ENCODE measurements at regions not wholly inside any gene's neighbourhood (a gene's known extent, or its start where the extent isn't known, plus 50 kb on each side); places are given as distances from the start of the nearest gene placed in this dataset.

DNA sequence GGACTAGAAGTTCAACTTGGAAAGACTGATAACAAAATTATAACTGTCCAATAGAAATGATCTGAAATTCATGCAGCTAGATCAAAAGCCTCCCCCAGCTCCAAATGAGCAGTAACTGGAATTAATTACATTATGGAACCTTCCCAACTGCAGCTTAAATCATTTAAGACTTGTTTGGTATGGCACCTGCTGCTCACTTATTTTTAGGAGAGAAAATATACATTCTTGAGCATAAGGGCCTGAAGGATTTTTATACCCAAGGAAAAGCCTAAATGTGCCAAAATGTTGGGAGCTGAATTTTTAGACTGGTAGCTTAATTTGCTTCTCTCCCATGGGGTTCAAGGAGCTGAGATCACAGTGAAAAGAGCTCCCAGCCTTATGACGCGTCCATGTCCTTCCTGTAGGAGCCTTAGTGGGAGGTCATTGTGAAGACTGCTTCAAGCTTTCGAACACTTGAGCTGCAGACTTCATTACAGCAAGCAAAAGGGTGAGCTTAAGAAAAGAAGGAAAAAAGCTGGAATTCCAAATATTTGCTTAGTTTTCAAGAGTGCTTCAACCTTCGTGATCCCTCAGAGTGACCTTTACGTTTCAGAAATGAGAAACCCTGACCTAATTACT, 276.0 kb downstream of the DMAC1 start:
- Histone ChIP-seq H3K4me2 (ENCODE audit: low read length) (no peak overlapping the region), H2AFZ (ENCODE audit: low read depth, low read length) (no peak overlapping the region), H3K79me2 (ENCODE audit: low read length) (no peaks in the 10 kb centered on the region), H3K36me3 (replicated peaks; ENCODE audit: low read depth, low read length) (no peaks in the 10 kb centered on the region), H3K4me3 (ENCODE audit: low read length) (no peak overlapping the region), H3K9ac (ENCODE audit: low read length) (no peak overlapping the region), H3K27ac (ENCODE audit: low read length) (no peak overlapping the region), H3K9me3 (ENCODE audit: insufficient read depth, low read length) (no peaks in the 10 kb centered on the region), H3K4me1 (ENCODE audit: low read length) (no peaks in the 10 kb centered on the region), H4K20me1 (ENCODE audit: insufficient read depth, low read length) (no peaks in the 10 kb centered on the region), H3K27me3 (ENCODE audit: low read depth, low read length) (peaks cover 12% of the 10 kb centered on the region; the same call in 1 of the 2 replicates)
- TF ChIP-seq EZH2phosphoT487 (IDR thresholded peaks at IDR 0.05; ENCODE audit: low read depth) = no peak
- TF ChIP-seq, protein P1, sequence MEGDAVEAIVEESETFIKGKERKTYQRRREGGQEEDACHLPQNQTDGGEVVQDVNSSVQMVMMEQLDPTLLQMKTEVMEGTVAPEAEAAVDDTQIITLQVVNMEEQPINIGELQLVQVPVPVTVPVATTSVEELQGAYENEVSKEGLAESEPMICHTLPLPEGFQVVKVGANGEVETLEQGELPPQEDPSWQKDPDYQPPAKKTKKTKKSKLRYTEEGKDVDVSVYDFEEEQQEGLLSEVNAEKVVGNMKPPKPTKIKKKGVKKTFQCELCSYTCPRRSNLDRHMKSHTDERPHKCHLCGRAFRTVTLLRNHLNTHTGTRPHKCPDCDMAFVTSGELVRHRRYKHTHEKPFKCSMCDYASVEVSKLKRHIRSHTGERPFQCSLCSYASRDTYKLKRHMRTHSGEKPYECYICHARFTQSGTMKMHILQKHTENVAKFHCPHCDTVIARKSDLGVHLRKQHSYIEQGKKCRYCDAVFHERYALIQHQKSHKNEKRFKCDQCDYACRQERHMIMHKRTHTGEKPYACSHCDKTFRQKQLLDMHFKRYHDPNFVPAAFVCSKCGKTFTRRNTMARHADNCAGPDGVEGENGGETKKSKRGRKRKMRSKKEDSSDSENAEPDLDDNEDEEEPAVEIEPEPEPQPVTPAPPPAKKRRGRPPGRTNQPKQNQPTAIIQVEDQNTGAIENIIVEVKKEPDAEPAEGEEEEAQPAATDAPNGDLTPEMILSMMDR (IDR thresholded peaks at IDR 0.05; ENCODE audit: low read depth, low read length) = no peak

DNA sequence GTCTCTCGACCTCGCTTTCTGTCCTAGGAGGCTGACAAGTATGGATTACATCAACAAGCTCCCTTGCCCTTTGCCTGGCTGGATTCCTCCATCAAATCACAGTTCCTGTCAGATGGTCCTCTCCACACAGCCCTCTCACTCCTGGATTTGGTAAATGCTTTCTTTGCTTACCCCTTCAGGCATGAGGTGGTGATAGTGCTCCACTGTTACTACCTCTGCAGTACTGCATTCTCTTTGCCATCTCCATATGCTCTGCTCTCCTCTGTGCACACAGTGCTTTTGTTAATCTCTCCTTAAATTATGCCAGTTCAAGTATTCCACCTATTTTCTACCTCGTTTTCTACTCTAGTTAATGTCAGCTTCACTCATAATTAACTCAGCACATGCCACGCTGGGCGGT, 279.2 kb downstream of the DMAC1 start:
- Histone ChIP-seq H4K20me1 (ENCODE audit: insufficient read depth, low read length) (no peaks in the 10 kb centered on the region), H3K4me2 (ENCODE audit: low read length) (no peak overlapping the region), H3K4me3 (ENCODE audit: low read length) (no peak overlapping the region), H3K36me3 (replicated peaks; ENCODE audit: low read depth, low read length) (no peaks in the 10 kb centered on the region), H3K27me3 (ENCODE audit: low read depth, low read length) (peaks cover 27% of the 10 kb centered on the region), H3K9ac (ENCODE audit: low read length) (no peak overlapping the region), H3K79me2 (ENCODE audit: low read length) (no peaks in the 10 kb centered on the region), H3K4me1 (ENCODE audit: low read length) (no peaks in the 10 kb centered on the region), H2AFZ (ENCODE audit: low read depth, low read length) (no peak overlapping the region), H3K9me3 (ENCODE audit: insufficient read depth, low read length) (no peaks in the 10 kb centered on the region), H3K27ac (ENCODE audit: low read length) (no peak overlapping the region)
- no peak for TF ChIP-seq EZH2phosphoT487 (IDR thresholded peaks at IDR 0.05; ENCODE audit: low read depth)
- TF ChIP-seq, protein P1 (IDR thresholded peaks at IDR 0.05; ENCODE audit: low read depth, low read length) = no peak

DNA sequence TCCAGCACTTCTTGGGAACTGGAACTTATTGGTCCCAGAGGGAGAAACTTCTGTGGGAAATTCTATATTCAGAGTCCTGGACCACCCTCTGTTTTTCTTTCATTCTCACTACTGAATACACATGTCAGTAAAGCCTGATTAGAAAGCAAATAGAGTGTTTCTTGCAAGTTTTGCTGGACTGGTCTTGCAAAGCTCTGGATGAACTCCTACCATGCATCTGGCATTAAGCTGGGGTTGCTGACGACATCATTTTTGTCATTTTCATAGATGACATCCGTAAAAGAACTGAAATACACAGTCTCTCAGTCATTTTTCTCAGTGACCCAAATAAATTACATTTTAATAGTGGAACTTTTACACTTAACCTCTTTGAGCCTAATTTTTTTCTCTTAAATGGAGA, 283.2 kb downstream of the DMAC1 start:
- H3K36me3 ChIP-seq (replicated peaks; ENCODE audit: low read depth, low read length) = no peaks in the 10 kb centered on the region
- TF ChIP-seq, protein P1 (IDR thresholded peaks at IDR 0.05; ENCODE audit: low read depth, low read length) = no peak
- no peak for TF ChIP-seq EZH2phosphoT487 (IDR thresholded peaks at IDR 0.05; ENCODE audit: low read depth)
- no peaks in the 10 kb centered on the region for H3K4me1 ChIP-seq (ENCODE audit: low read length)
- no peak overlapping the region for H3K4me3 ChIP-seq (ENCODE audit: low read length)
- H3K27me3 ChIP-seq (ENCODE audit: low read depth, low read length) = peaks cover 50% of the 10 kb centered on the region
- no peak overlapping the region for H2AFZ ChIP-seq (ENCODE audit: low read depth, low read length)
- H3K27ac ChIP-seq (ENCODE audit: low read length) = no peak overlapping the region
- H3K79me2 ChIP-seq (ENCODE audit: low read length) = no peaks in the 10 kb centered on the region
- no peaks in the 10 kb centered on the region for H4K20me1 ChIP-seq (ENCODE audit: insufficient read depth, low read length)
- no peak overlapping the region for H3K9ac ChIP-seq (ENCODE audit: low read length)
- no peaks in the 10 kb centered on the region for H3K9me3 ChIP-seq (ENCODE audit: insufficient read depth, low read length)
- no peak overlapping the region for H3K4me2 ChIP-seq (ENCODE audit: low read length)

DNA sequence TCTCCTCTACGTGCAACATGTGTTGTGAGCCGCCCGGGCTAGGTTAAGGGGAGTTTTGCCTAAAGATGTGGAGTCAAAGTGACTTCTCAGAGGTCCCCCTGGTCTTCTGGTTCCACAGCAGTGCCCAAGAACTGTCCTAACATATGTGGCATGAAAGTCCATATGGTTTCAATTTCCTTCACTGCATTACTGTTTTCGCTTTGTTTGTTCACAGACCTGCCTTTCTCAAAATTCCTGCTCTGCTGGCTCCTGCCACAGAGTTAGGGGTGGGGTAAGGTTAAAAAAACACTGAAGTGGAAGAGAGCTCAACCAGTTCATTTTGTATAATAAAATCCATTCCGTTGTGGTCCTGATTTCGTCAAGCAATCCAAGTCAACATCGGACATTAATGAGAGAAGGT, 289.4 kb downstream of the DMAC1 start:
- Histone ChIP-seq H4K20me1 (ENCODE audit: insufficient read depth, low read length) (no peaks in the 10 kb centered on the region), H3K4me2 (ENCODE audit: low read length) (no peak overlapping the region), H3K27me3 (ENCODE audit: low read depth, low read length) (peaks cover 35% of the 10 kb centered on the region; the same call in 1 of the 2 replicates), H3K27ac (ENCODE audit: low read length) (no peak overlapping the region), H2AFZ (ENCODE audit: low read depth, low read length) (no peak overlapping the region), H3K9ac (ENCODE audit: low read length) (no peak overlapping the region), H3K4me1 (ENCODE audit: low read length) (no peaks in the 10 kb centered on the region), H3K4me3 (ENCODE audit: low read length) (no peak overlapping the region), H3K79me2 (ENCODE audit: low read length) (no peaks in the 10 kb centered on the region), H3K9me3 (ENCODE audit: insufficient read depth, low read length) (no peaks in the 10 kb centered on the region), H3K36me3 (replicated peaks; ENCODE audit: low read depth, low read length) (no peaks in the 10 kb centered on the region)
- TF ChIP-seq EZH2phosphoT487 (IDR thresholded peaks at IDR 0.05; ENCODE audit: low read depth) = no peak
- TF ChIP-seq, protein P1 (IDR thresholded peaks at IDR 0.05; ENCODE audit: low read depth, low read length) = no peak

Measured in OCI-LY3 (cell line).